Caco-2 (cell line): ENCODE measurements at regions not wholly inside any gene's neighbourhood (a gene's known extent, or its start where the extent isn't known, plus 50 kb on each side); places are given as distances from the start of the nearest gene placed in this dataset.

Experiments
- BruUV-seq: library from RNA; stranded (reverse); fragments of 400-500 nt; replicated peaks from 2 replicates; lab custom pipeline; 2021; lab: Mats Ljungman, UMichigan
- CTCF ChIA-PET: fragments of 300-600 bp; sonication (Branson Sonifier 250); formaldehyde crosslinking; loops from one replicate; lab custom pipeline; 2022; ENCODE audit warnings: antibody characterized with exemption; lab: Charles Lee
- POLR2A ChIA-PET: fragments of 300-600 bp; sonication (Branson Sonifier 250); formaldehyde crosslinking; loops from one replicate; lab custom pipeline; 2022; ENCODE audit warnings: antibody characterized with exemption; lab: Charles Lee
- DNase-seq, 2 experiments: peaks; one replicate each; pipeline versions ENCODE4 v3.0.0 to v3.0.0-alpha.2; 2020 to 2022
- H3K27me3 ChIP-seq: replicated peaks from 2 replicates; pipeline ENCODE4 v1.6.0; 2011; ENCODE audit warnings: low read length; ENCODE audit not compliant: control insufficient read depth, insufficient read depth
- H3K36me3 ChIP-seq: 2 replicates; pipeline ENCODE4 v1.5.1; 2011; ENCODE audit warnings: low read length; ENCODE audit not compliant: control insufficient read depth, insufficient read depth
- H3K4me1 ChIP-seq: fragments of 250-450 bp; sonication (Bioruptor Pico); 2 replicates; pipeline ENCODE4 v1.5.1; 2020; ENCODE audit warnings: mild to moderate bottlenecking
- H3K4me3 ChIP-seq: 2 replicates; pipeline ENCODE4 v1.5.1; 2011; ENCODE audit warnings: low read depth, mild to moderate bottlenecking, control low read depth, low read length
- H3K9me3 ChIP-seq: fragments of 250-450 bp; sonication (Bioruptor Pico); 2 replicates; pipeline ENCODE4 v1.5.1; 2020; ENCODE audit warnings: mild to moderate bottlenecking, moderate library complexity
- H3K27ac Mint-ChIP-seq: one replicate; pipeline ENCODE4 v1.8.0; 2022; ENCODE audit warnings: mixed read lengths; ENCODE audit not compliant: unreplicated experiment
- H3K27me3 Mint-ChIP-seq: one replicate; pipeline ENCODE4 v1.8.0; 2022; ENCODE audit warnings: mixed read lengths; ENCODE audit not compliant: insufficient read depth, unreplicated experiment
- H3K36me3 Mint-ChIP-seq: one replicate; pipeline ENCODE4 v1.8.0; 2022; ENCODE audit warnings: mild to moderate bottlenecking, mixed read lengths; ENCODE audit not compliant: insufficient read depth, unreplicated experiment
- H3K4me1 Mint-ChIP-seq: one replicate; pipeline ENCODE4 v1.8.0; 2022; ENCODE audit warnings: low read depth, mixed read lengths; ENCODE audit not compliant: unreplicated experiment
- H3K4me3 Mint-ChIP-seq: one replicate; pipeline ENCODE4 v1.8.0; 2022; ENCODE audit warnings: mild to moderate bottlenecking, moderate library complexity, mixed read lengths; ENCODE audit not compliant: unreplicated experiment
- H3K9me3 Mint-ChIP-seq: one replicate; pipeline ENCODE4 v1.8.0; 2022; ENCODE audit warnings: mixed read lengths; ENCODE audit not compliant: unreplicated experiment
- intact Hi-C: fragments of 100-400 bp; cut with micrococcal nuclease; formaldehyde crosslinking; loops from one replicate; pipeline ENCODE4 v1.10.0; 2022; ENCODE audit not compliant: unreplicated experiment
- TF ChIP-seq, protein P1 (sequence below), 2 experiments: fragments of 200-600 bp in 1 of 2; IDR thresholded peaks; 1 replicate in 1 of 2; 2 replicates in 1 of 2; pipeline versions ENCODE4 v1.5.1 to v1.8.0; 2011 to 2022; ENCODE audit warnings: antibody characterized with exemption in 1 of 2, control low read depth in 1 of 2, inconsistent platforms in 1 of 2, low read depth in 1 of 2, low read length in 1 of 2, mild to moderate bottlenecking in 1 of 2, moderate library complexity in 1 of 2; ENCODE audit not compliant: insufficient read depth in 1 of 2, severe bottlenecking in 1 of 2, unreplicated experiment in 1 of 2

- Mint-ChIP-seq H3K36me3 (no peaks in the 10 kb centered on the region), H3K4me1 (no peaks in the 10 kb centered on the region), H3K9me3 (peaks cover 9% of the 10 kb centered on the region), H3K27me3 (peaks cover 4% of the 10 kb centered on the region), H3K27ac (no peak overlapping the region), H3K4me3 (no peak overlapping the region)
- TF ChIP-seq, protein P1, sequence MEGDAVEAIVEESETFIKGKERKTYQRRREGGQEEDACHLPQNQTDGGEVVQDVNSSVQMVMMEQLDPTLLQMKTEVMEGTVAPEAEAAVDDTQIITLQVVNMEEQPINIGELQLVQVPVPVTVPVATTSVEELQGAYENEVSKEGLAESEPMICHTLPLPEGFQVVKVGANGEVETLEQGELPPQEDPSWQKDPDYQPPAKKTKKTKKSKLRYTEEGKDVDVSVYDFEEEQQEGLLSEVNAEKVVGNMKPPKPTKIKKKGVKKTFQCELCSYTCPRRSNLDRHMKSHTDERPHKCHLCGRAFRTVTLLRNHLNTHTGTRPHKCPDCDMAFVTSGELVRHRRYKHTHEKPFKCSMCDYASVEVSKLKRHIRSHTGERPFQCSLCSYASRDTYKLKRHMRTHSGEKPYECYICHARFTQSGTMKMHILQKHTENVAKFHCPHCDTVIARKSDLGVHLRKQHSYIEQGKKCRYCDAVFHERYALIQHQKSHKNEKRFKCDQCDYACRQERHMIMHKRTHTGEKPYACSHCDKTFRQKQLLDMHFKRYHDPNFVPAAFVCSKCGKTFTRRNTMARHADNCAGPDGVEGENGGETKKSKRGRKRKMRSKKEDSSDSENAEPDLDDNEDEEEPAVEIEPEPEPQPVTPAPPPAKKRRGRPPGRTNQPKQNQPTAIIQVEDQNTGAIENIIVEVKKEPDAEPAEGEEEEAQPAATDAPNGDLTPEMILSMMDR (IDR thresholded peaks at IDR 0.05; ENCODE audit: insufficient read depth in 1 of 2, low read depth in 1 of 2, low read length in 1 of 2, severe bottlenecking in 1 of 2, unreplicated experiment in 1 of 2) = no peak
- ChIA-PET POLR2A (no interaction called here), CTCF (no interaction called here)
- intact Hi-C loops = no loop called here
- Histone ChIP-seq H3K9me3 (no peaks in the 10 kb centered on the region), H3K4me3 (no peak overlapping the region), H3K4me1 (no peaks in the 10 kb centered on the region), H3K27me3 (no peaks in the 10 kb centered on the region), H3K36me3 (no peaks in the 10 kb centered on the region)
- BruUV-seq = no TSS peak
- no peak for DNase-seq
Measured at GRCh38 chr12:125463386-125463785, 398.2 kb downstream of the AACS start.

DNA sequence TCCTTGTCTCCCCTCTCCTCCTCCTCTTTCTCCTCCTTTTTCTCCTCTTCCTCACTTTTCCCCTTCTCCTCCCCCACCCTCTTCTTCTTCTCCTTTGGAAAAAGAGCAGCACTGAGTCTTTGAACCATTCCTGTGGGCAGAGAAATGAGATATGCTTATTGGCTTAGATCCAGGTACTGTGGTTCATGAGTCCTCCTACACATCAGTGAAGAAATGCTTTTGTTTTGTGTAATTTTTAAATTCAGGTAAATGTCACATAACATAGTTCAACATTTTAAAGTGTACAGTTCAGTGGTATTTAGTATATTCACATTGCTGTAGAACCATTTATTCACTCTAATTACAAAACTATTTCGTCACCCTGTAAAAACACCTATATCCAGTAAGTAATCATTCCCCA lies 402.1 kb downstream of the AACS start:
- Mint-ChIP-seq H3K27me3 (peaks cover 4% of the 10 kb centered on the region), H3K36me3 (no peaks in the 10 kb centered on the region), H3K27ac (no peak overlapping the region), H3K4me3 (no peak overlapping the region), H3K4me1 (no peaks in the 10 kb centered on the region), H3K9me3 (no peaks in the 10 kb centered on the region)
- Histone ChIP-seq H3K27me3 (no peaks in the 10 kb centered on the region), H3K36me3 (no peaks in the 10 kb centered on the region), H3K4me1 (no peaks in the 10 kb centered on the region), H3K9me3 (no peaks in the 10 kb centered on the region), H3K4me3 (no peak overlapping the region)
- DNase-seq = no peak
- intact Hi-C loops = no loop called here
- POLR2A ChIA-PET = no interaction called here
- BruUV-seq = no TSS peak
- CTCF ChIA-PET = no interaction called here
- TF ChIP-seq, protein P1 (IDR thresholded peaks at IDR 0.05; ENCODE audit: insufficient read depth in 1 of 2, low read depth in 1 of 2, low read length in 1 of 2, severe bottlenecking in 1 of 2, unreplicated experiment in 1 of 2) = no peak

DNA sequence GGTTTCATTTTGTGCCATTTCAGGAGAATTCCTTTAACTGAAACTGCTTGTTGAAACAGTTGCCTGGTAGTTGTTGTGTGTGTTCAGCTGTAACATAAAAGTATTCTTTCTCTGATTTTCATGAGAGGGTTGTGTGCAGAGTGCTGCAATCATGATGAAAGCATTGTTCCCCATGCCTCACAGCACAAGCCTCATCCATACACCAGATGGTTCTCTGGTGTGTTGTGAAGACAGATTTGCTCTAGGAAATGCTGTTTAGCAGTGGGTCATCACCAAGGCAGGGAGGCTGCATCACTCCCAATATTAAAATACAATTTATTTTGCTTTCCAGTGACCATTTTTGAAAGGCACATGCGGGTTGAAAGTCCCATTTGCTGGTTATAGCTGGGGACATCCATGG lies 404.4 kb downstream of the AACS start:
- Mint-ChIP-seq H3K27me3 (peaks cover 11% of the 10 kb centered on the region), H3K4me3 (no peak overlapping the region), H3K4me1 (no peaks in the 10 kb centered on the region), H3K27ac (no peak overlapping the region), H3K9me3 (no peaks in the 10 kb centered on the region), H3K36me3 (peaks cover 2% of the 10 kb centered on the region)
- no TSS peak for BruUV-seq
- TF ChIP-seq, protein P1 (IDR thresholded peaks at IDR 0.05; ENCODE audit: insufficient read depth in 1 of 2, low read depth in 1 of 2, low read length in 1 of 2, severe bottlenecking in 1 of 2, unreplicated experiment in 1 of 2) = no peak
- no peaks in the 10 kb centered on the region for H3K4me1 ChIP-seq
- no peaks in the 10 kb centered on the region for H3K36me3 ChIP-seq
- ChIA-PET CTCF (no interaction called here), POLR2A (no interaction called here)
- H3K27me3 ChIP-seq = no peaks in the 10 kb centered on the region
- H3K4me3 ChIP-seq = no peak overlapping the region
- intact Hi-C loops = no loop called here
- DNase-seq = no peak
- no peaks in the 10 kb centered on the region for H3K9me3 ChIP-seq
